Brain microvascular endothelial cell (primary cell): ENCODE measurements at regions not wholly inside any gene's neighbourhood (a gene's known extent, or its start where the extent isn't known, plus 50 kb on each side); places are given as distances from the start of the nearest gene placed in this dataset.

Experiments
- DNase-seq: peaks from one replicate; pipeline ENCODE4 v3.0.0-alpha.2; 2020
- H3K27ac ChIP-seq: fragments of 250-450 bp; sonication (Bioruptor Pico); 2 replicates; pipeline ENCODE4 v1.5.1; 2020; ENCODE audit warnings: mild to moderate bottlenecking, moderate library complexity
- H3K27me3 ChIP-seq: fragments of 250-450 bp; sonication (Bioruptor Pico); replicated peaks from 2 replicates; pipeline ENCODE4 v1.5.1; 2020; ENCODE audit warnings: mild to moderate bottlenecking
- H3K36me3 ChIP-seq: fragments of 250-450 bp; sonication (Bioruptor Pico); replicated peaks from 2 replicates; pipeline ENCODE4 v1.5.1; 2020; ENCODE audit warnings: mild to moderate bottlenecking
- H3K4me3 ChIP-seq: 2 replicates; pipeline ENCODE4 v1.5.1; 2011; ENCODE audit warnings: low read depth, mild to moderate bottlenecking, control low read depth, low read length, moderate library complexity
- CTCF ChIP-seq: IDR thresholded peaks from 2 replicates; pipeline ENCODE4 v1.5.1; 2011; ENCODE audit warnings: low read depth, mild to moderate bottlenecking, moderate library complexity, low read length, control low read depth, inconsistent platforms; ENCODE audit errors: missing control alignments
- in situ Hi-C: cut with HindIII; loops from 2 replicates; pipeline ENCODE4 v1.10.0; 2017; ENCODE audit warnings: low sequenced_read_pairs, low pct_ligation_motif_present

- in situ Hi-C loops = no loop called here
- Histone ChIP-seq H3K27ac (no peak overlapping the region), H3K4me3 (no peak overlapping the region)
Observed at GRCh38 chr2:8517850-8518498, 163.9 kb upstream of the ID2 start.

GRCh38 chr2:8518979-8519668 lies 162.7 kb upstream of the ID2 start:
- no peaks in the 10 kb centered on the region for H3K27me3 ChIP-seq
- no peak overlapping the region for H3K4me3 ChIP-seq
- H3K27ac ChIP-seq = no peak overlapping the region
- no peak for TF ChIP-seq CTCF
- no peaks in the 10 kb centered on the region for H3K36me3 ChIP-seq
- in situ Hi-C loops = no loop called here
- DNase-seq = no peak

More at GRCh38 chr2:8517850-8518498, 163.9 kb upstream of the ID2 start:
- no peak for DNase-seq
- no peak for TF ChIP-seq CTCF
- H3K27me3 ChIP-seq = no peaks in the 10 kb centered on the region
- H3K36me3 ChIP-seq = no peaks in the 10 kb centered on the region

- Histone ChIP-seq H3K36me3 (no peaks in the 10 kb centered on the region), H3K4me3 (no peak overlapping the region), H3K27ac (no peak overlapping the region), H3K27me3 (no peaks in the 10 kb centered on the region)
- no peak for DNase-seq
- in situ Hi-C loops = no loop called here
- no peak for TF ChIP-seq CTCF
Observed at GRCh38 chr2:8520791-8521344, 161.0 kb upstream of the ID2 start.

- TF ChIP-seq CTCF = no peak
- H3K27me3 ChIP-seq = no peaks in the 10 kb centered on the region
- H3K4me3 ChIP-seq = no peak overlapping the region
- in situ Hi-C loops = no loop called here
- H3K27ac ChIP-seq = no peak overlapping the region
- H3K36me3 ChIP-seq = no peaks in the 10 kb centered on the region
- no peak for DNase-seq
Observed at GRCh38 chr2:8522687-8523086, 159.2 kb upstream of the ID2 start.

GRCh38 chr2:8524388-8524787 lies 157.5 kb upstream of the ID2 start:
- H3K36me3 ChIP-seq = no peaks in the 10 kb centered on the region
- no peak for TF ChIP-seq CTCF
- in situ Hi-C loops = no loop called here
- no peak overlapping the region for H3K4me3 ChIP-seq
- DNase-seq = no peak
- H3K27ac ChIP-seq = no peak overlapping the region
- no peaks in the 10 kb centered on the region for H3K27me3 ChIP-seq
